HUDEP-2 (cell line): ENCODE measurements at regions not wholly inside any gene's neighbourhood (a gene's known extent, or its start where the extent isn't known, plus 50 kb on each side); places are given as distances from the start of the nearest gene placed in this dataset.
"Not testable (repeated sequence)": the region's sequence is repeated elsewhere in the genome, so short reads cannot be mapped to it uniquely, and the experiment has no call there.

Source experiments
- DNase-seq, 76 experiments: peaks; one replicate each; lab custom pipeline; 2025; ENCODE audit not compliant: unreplicated experiment in 76 of 76; lab: John Stamatoyannopoulos, UW

GRCh38 chr11:109480251-109480650, 58.3 kb downstream of the C11orf87 start:
- no peak for DNase-seq

DNA sequence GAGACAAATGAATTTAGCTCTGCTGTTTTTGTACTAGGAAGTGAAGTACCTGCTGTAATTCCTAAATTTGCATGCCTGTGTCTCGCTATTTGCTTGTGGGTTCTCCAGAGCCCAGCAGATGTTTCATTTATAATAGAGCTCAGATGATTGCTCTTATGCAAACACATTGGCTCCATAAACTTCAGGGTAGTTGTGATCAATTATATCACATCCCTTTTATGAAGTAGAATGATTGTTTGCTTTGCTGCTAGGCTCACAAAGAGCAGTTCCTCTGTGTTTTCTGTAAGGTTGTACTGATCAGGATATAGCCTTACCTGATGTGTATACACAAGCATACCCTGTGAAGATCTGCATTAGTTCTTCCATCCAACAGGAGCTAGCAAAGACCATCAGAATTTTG, 64.1 kb downstream of the C11orf87 start:
- DNase-seq: no peak

- DNase-seq: no peak
Measured at GRCh38 chr11:109490953-109491635, 69.1 kb downstream of the C11orf87 start.

GRCh38 chr11:109506115-109506514, 84.1 kb downstream of the C11orf87 start:
- no peak for DNase-seq

DNA sequence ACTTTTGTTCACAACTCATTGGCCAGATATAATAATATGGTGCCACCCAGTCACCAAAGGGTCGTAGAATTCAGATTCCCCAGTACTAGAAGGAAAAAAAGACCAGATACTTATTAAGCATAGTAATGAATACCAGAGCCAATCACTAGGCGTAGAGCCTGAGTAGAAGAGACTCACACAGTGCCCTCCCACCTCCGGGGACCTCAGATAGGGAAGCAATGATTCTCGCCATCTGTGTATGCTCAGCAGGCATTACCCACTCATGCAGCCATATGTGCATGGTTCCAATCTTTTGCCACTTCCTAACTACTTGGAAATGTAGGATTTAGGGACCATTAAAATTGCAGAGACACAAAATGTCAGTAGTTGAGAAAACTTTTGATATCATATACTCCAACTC, 85.3 kb downstream of the C11orf87 start:
- DNase-seq: no peak

DNA sequence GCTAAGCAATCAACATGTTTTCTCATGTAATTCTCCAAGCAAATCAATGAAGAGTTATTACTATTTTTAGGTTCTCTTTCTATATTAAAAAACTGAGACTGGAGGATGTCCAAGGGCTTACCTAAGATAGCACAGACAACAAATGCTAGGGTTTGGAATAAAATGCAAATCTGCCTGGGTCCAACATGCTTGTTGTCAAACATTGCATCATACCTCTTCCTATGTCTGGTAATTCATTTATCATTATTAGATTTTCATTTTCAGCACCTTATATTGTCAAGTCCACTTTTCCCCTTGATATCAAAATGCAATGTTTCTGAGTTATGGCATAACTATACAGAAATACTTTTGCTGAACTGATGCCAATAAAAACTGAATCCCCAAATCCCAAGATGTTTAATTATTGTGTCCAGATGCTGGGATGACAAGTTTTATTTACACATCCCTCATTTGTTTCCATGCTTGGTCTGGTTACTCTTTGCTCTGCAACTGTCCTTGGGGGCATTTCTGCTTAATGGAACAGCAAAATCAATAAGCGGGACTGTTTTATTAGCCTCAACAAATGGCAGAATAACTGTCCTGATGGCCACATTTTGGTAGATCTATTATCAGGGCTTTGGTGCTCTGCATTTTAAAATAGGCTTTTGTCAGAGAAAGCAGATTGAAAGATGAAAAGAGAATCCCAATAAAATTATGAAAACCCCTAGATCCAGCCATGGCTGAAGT, 86.0 kb downstream of the C11orf87 start:
- DNase-seq: no peak

GRCh38 chr11:109508943-109509342, 87.0 kb downstream of the C11orf87 start:
- no peak for DNase-seq

- DNase-seq: no peak
Measured at GRCh38 chr11:109510316-109510715, 88.3 kb downstream of the C11orf87 start.

GRCh38 chr11:109511598-109511997, 89.6 kb downstream of the C11orf87 start:
- no peak for DNase-seq

GRCh38 chr11:109512249-109512648, 90.3 kb downstream of the C11orf87 start:
- no peak for DNase-seq

DNA sequence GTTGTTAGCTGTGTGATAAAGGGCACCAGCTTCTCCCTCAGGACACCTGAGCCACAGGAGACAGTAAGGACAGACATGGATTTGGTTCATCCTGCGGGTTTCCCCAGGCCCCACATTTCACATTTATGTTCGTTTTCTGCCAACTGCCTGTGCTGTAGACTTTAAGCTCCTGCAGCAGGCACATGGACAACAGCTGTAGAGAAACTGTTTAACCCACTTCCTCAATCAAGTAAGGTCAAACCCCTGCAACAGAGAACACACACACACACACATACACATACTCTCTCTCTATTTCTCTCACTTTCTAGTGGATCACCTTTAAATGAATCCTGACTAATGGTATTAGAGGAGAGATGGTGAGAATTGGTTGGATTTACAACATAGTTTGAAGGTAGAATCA, 90.7 kb downstream of the C11orf87 start:
- no peak for DNase-seq

DNA sequence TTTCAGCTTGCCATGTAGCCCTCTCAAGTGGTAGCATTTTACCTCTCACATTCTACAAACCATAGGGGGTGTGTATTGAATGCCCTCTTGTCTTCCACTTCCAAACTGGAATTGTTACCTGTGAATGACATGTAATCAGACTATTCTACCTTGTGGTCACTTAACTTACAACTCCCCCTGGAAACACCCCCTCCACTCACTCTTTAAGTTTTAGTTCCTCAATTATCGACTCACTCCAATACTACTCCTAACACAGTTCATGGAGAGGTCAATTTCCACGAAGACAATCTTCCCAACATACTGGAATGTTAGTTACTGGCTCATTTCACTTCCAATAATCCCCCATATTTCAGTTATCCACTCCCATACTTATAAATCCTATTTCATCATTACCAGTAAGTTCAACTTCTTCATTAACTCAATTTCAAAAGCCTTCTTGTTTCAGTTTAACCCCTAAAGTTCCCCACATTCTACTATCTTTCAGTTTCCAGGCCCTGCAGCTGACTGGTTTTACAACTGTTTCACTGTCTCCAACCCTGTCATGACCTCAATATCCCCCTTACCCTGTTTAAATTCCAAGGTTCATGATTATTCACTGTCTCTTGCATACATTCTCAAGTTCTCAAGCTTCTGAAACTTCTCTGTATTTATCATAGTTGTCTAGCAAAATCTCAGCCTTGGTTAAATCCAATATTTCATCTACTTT, 92.5 kb downstream of the C11orf87 start:
- no peak for DNase-seq

GRCh38 chr11:109519253-109519652, 97.3 kb downstream of the C11orf87 start:
- DNase-seq: no peak

GRCh38 chr11:109521571-109522086, 99.6 kb downstream of the C11orf87 start:
- no peak for DNase-seq

GRCh38 chr11:109522116-109522755, 100.2 kb downstream of the C11orf87 start:
- DNase-seq: no peak

DNA sequence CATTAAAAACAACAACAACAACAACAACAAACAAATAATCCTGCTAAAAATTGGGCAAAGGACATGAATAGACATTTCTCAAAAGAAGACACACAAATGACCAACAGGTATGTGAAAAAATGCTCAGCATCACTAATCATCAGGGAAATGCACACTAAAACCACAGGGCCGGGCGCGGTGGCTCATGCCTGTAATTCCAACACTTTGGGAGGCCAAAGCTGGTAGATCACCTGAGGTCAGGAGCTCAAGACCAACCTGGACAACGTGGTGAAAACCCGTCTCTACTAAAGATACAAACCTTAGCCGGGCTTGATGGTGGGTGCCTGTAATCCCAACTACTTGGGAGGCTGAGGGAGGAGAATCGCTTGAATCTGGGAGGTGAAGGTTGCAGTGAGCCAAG, 103.6 kb downstream of the C11orf87 start:
- not testable (repeated sequence) for DNase-seq

DNA sequence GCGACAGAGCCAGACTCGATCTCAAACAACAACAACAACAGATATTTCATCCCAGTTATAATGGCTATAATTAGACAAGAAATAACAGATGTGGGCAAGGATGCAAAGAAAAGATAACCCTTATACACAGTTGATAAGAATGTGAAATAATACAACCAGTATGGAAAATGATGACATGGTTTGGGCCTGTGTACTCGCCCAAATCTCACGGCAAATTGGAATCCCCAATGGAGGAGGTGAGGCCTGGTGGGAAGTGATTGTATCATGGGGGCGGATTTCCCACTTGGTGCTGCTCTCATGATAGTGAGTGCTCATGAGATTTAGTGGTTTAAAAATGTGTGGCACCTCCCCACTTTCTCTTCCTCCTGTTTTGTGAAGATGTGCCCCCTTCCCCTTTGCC, 104.1 kb downstream of the C11orf87 start:
- no peak for DNase-seq

DNA sequence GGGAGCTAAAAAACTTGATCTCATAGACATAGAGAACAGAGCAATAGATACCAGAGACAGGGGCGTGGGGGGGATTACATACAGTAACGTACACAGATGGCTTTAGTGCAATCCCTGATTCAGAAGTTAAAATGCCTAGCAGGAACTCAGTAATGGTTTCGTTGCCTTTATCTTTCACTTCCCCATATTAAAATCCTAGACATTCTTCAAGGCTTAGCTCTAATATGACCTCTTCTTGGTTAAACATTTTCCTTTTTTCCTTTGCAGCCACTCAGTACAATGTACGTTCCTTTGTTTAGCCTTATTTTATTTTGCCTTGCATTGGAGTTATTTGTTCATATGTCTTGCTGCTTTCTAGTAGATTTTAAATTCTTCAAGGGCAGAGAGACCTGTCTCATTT, 104.9 kb downstream of the C11orf87 start:
- DNase-seq: no peak

DNA sequence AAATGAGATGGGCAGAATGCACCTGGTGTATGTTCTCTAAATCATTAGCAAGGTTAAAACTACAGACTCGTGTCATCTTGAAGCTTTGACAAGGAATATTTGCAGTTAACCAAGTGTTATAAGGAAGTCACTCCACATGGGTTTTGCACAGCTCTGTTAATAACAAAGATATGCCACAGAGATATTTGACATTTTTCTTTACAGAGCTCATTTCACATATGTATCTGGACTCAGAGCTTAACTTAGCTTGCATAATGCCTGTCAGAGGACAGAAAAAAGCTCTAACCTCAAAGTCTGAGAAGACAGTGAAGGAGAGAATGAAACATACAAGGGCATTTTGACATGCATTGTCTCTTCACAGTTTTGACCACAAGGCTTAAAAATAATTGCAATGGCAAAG, 105.5 kb downstream of the C11orf87 start:
- no peak for DNase-seq

DNA sequence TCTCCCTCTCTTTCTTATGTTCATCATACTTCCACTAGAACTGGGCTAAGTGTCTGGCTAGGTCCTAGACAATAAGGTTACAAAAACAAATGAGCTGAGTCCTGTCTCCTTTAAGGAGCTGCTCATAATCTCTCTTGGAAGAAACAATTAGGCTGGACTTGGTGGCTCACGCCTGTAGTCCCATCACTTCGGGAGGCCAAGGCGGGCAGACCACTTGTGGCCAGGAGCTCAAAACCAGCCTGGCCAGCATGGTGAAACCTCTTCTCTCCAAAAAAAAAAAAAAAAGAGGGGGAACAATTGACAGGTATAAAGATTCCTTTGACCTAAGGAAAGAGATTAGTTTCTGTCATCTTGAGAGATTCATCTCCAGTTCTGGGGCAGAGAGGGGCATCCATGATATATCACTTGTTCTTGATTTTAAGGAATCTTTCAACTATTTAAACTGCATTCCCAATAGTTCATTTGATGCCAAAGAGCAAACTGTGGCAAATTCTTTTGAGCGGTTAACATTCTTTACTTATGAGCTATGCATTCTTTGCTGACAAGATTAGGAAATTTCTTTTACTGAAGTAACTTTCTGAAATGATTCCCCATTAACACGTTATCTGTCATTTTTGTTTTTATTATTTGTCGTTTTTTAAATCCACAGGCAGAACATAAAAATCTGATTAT, 125.5 kb downstream of the C11orf87 start:
- no peak for DNase-seq

- no peak for DNase-seq
Measured at GRCh38 chr11:109552376-109552775, 130.4 kb downstream of the C11orf87 start.
